COR-L47 (cell line): ENCODE measurements at regions not wholly inside any gene's neighbourhood (a gene's known extent, or its start where the extent isn't known, plus 50 kb on each side); places are given as distances from the start of the nearest gene placed in this dataset.

Experiments
- DNase-seq: peaks from one replicate; lab custom pipeline; 2025; lab: John Stamatoyannopoulos, UW

DNA sequence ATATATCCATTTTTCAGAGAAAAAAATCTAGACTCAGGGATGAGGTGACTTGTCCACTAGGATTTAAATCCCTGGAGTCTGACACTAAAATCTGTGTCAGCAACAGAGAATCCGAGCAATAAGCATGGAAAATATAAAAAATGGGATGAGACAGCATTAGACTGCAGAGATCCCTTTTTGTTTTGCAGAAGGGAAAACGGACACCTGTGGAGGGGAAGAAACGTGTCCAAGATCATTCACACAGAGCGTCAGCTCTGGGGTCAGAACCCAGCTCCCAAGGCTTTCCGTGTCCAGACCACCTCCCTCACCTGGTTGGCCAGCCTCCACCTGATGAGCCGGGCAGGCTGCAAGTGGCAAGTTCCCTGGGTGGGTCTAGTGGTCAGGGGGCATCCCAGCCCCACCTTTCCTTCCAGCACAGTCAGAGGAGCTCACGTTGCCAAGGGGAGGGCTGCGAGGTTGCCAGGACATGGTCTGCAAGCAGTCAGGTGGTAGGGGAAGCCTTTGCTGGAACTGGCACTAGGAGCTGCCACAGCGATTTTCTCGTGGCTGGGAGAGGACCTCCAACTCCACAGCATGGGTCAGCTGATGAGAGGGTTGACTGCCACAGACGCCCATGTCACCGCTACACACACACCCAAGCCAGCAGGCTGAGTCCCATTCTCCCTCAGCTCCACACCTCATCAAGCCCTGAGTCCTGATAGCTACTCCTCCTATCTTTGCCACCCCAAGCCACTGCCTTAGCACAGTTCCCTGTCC is 65.9 kb upstream of the CPLX2 start:
- no peak for DNase-seq

DNA sequence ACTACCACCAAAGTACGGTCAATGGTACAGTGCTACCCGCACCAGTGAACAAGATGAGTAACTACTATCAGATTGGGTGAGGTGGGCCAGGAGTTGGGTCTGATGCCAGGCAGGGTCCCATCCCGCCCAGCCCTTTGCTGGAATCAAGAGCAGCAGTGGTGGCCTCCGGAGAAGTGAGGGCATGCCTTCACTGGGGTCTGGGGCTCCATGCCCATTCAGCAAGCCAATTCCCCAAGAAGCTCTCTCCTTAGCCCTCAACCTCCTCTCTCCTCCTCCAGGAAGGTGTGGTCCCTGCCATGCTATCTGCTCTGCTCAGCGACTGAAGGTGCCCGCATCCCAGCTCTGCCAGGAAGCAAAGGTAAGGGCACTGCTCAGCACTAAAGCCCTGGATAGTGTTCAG is 62.7 kb upstream of the CPLX2 start:
- no peak for DNase-seq

DNA sequence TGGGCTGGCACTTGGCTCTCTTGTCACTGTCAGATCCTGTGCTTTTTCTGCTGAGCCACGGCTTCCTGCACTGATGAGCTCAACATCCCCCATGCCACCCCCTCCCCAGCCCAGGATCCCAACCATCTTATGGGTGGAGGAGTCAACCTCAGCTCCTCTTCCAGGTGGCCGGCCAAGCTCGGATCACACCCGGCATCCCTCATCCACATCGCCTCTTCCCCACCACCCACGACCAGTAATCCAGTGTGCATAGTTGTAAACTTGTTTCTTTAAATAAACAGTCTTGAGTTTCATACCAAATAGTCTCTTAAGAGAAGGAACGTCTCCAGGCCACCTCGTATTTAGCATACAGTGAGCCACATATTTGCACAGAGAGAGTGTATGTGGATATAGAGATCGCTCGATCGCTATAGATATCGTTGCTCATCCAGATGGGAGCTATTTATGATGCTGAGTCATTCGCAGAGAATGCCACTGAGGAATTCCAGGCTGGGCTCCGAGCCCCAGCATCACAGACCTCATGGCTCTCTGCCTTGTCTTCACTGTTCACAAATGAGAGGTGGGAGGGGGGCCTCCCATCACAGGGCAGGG is 61.8 kb upstream of the CPLX2 start:
- DNase-seq = no peak

DNA sequence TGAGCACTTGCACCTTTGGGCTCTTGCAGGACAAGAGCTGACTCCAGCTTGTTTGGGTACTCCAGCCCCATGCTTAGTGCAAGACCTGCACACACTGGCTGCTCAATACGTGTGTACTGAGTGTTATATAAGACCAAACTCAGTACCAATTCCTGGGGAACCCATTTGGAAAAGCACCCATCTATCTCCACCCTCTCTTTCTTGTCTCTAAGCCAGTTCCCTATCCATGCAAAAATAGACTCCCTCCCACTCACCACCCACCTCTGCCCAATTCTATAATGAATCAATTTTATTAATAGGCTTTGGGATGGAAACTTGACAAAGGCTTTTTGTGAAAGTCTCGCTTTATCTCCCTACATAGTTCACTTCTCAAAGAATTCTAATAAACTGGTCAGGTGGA is 60.9 kb upstream of the CPLX2 start:
- no peak for DNase-seq

DNA sequence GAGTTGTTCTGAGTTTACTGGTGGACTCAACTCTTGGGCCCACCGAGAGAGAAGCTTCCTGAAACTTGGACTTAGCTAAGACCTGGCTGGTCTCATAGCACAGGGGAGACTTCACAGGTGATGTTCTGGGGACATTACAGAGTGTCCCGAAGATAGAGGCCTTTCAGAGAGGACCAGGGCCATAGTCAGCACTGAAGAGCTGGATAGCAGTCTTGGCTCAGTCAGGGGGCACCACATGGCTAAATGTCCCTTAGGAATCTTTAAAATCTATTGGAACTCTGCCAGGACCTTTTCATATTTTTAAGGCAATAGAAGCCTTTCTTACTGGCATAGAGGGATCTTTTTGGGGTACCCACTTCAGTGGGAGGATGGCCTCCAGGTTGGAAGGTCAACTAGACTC is 59.8 kb upstream of the CPLX2 start:
- no peak for DNase-seq

DNA sequence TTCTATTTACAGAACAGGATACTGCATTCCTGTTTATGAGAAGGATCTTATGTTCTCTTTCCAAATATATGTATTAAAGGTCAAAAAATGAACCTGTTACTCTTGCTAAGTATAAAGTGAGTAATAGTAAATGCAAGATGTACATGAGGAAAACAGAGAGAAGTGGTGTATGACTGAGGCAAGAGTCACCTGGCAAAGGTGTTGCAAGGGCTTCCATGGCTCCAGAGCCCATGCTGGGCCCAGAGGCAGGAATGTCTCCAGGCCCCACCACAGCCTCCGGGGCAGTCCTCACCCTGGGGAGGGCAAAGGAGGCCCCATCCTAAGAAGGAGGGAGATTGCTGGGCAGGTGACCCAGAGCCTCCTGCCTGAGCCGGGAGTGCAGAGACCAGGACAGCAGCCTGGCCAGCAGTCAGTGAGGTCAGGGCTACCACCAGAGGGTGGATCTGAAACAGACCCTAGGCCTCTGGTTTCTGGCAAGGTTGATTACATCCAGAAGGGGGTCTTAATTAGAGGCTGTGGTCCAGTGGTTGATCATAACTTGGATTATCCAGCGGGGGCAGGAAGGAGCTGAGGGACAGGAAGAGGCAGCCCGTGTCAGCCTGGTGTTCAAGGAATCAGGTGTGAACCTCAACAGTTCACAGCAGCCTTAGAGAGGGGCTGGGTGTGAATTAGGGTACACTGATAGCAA is 57.3 kb upstream of the CPLX2 start:
- DNase-seq = no peak

DNA sequence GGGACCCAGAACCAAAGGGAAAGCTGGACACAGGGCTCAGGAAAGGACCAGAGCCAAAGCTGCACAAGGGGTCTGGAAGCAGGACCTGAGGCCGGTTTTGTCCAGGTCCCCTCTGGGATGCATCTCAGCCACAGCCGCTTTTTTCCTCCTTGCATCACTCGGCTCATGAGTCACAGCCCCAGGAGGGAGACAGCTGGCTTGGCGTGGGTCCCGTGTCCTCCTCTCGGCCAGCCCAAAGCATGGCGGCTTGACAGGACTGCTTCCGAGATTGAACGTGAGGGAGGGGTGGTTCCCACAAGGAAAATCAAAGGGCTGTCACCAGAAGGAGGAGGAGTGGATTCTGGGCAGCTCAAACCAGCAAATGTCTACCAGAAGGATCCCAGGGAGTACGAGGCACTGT is 56.7 kb upstream of the CPLX2 start:
- DNase-seq = no peak

- no peak for DNase-seq
Observed at GRCh38 chr5:175815126-175815913, 56.1 kb upstream of the CPLX2 start.

- no peak for DNase-seq
Observed at GRCh38 chr5:175816348-175816747, 55.0 kb upstream of the CPLX2 start.

- no peak for DNase-seq
Observed at GRCh38 chr5:175819090-175819425, 52.3 kb upstream of the CPLX2 start.

- no peak for DNase-seq
Observed at GRCh38 chr5:175820230-175820629, 51.1 kb upstream of the CPLX2 start.
